ENCODE measurements at regions not wholly inside any gene's neighbourhood (a gene's known extent, or its start where the extent isn't known, plus 50 kb on each side); places are given as distances from the start of the nearest gene placed in this dataset.
"Not testable (repeated sequence)": the region's sequence is repeated elsewhere in the genome, so short reads cannot be mapped to it uniquely, and the experiment has no call there.

DNA sequence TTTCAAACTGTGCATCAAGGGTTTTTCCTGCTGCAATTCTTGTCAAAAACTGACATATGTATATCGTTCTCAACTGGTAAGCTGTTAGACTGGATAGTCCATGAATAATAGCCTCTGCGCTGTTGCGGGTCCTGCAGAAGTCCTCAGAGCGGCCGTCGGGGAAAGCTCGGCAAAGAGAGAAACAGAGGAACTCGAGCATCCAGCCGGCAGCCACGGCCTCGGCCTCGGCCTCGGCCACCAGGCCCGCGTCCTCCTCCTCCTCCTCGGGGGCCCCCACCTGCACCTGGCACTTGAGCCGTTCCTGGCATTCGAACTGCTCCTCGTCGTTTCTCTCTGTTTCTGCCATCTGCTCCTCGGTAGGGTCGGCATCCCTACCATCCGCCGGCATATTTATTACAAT lies 165.0 kb downstream of the POTEC start:
- not testable (repeated sequence) for TF ChIP-seq POLR2AphosphoS5 (IDR thresholded peaks at IDR 0.05)
- TF ChIP-seq, protein P1, sequence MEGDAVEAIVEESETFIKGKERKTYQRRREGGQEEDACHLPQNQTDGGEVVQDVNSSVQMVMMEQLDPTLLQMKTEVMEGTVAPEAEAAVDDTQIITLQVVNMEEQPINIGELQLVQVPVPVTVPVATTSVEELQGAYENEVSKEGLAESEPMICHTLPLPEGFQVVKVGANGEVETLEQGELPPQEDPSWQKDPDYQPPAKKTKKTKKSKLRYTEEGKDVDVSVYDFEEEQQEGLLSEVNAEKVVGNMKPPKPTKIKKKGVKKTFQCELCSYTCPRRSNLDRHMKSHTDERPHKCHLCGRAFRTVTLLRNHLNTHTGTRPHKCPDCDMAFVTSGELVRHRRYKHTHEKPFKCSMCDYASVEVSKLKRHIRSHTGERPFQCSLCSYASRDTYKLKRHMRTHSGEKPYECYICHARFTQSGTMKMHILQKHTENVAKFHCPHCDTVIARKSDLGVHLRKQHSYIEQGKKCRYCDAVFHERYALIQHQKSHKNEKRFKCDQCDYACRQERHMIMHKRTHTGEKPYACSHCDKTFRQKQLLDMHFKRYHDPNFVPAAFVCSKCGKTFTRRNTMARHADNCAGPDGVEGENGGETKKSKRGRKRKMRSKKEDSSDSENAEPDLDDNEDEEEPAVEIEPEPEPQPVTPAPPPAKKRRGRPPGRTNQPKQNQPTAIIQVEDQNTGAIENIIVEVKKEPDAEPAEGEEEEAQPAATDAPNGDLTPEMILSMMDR (IDR thresholded peaks at IDR 0.05), result not testable (repeated sequence)
